Osteoblast (primary cell): ENCODE measurements at regions not wholly inside any gene's neighbourhood (a gene's known extent, or its start where the extent isn't known, plus 50 kb on each side); places are given as distances from the start of the nearest gene placed in this dataset.

Experiments used
- DNase-seq: peaks from one replicate; pipeline ENCODE4 v3.0.0; 2011; ENCODE audit warnings: low spot score, mixed read lengths; ENCODE audit not compliant: insufficient read length; ENCODE audit errors: missing footprints
- H2AFZ ChIP-seq: 2 replicates; pipeline ENCODE4 v1.6.0; 2011; ENCODE audit warnings: mild to moderate bottlenecking, low read length
- H3K27ac ChIP-seq: 2 replicates; pipeline ENCODE4 v1.5.1; 2011; ENCODE audit warnings: mild to moderate bottlenecking, low read depth, low read length, moderate library complexity
- H3K27me3 ChIP-seq: 2 replicates; pipeline ENCODE4 v1.6.0; 2012; ENCODE audit warnings: mild to moderate bottlenecking, control low read depth, inconsistent platforms, low read length, moderate library complexity; ENCODE audit not compliant: insufficient read depth
- H3K36me3 ChIP-seq: 2 replicates; pipeline ENCODE4 v1.5.1; 2011; ENCODE audit warnings: mild to moderate bottlenecking, low read length, control low read depth, moderate library complexity; ENCODE audit not compliant: insufficient read depth
- H3K4me1 ChIP-seq: 2 replicates; pipeline ENCODE4 v1.5.1; 2011; ENCODE audit warnings: mild to moderate bottlenecking, low read length, control low read depth, moderate library complexity; ENCODE audit not compliant: insufficient read depth
- H3K4me2 ChIP-seq: 2 replicates; pipeline ENCODE4 v1.6.0; 2011; ENCODE audit warnings: mild to moderate bottlenecking, low read length; ENCODE audit not compliant: insufficient read depth
- H3K4me3 ChIP-seq: fragments of 200-600 bp; sonication (generic); 3 replicates; pipeline ENCODE4 v1.5.1; 2012; ENCODE audit warnings: mild to moderate bottlenecking, low read length, inconsistent platforms; ENCODE audit not compliant: insufficient read depth
- H3K79me2 ChIP-seq: 2 replicates; pipeline ENCODE4 v1.6.0; 2012; ENCODE audit warnings: mild to moderate bottlenecking, low read length, control low read depth, inconsistent platforms; ENCODE audit not compliant: insufficient read depth
- H3K9me3 ChIP-seq: 2 replicates; pipeline ENCODE4 v1.5.1; 2011; ENCODE audit warnings: low read depth, low read length, control low read depth
- H4K20me1 ChIP-seq: 2 replicates; pipeline ENCODE4 v1.6.0; 2012; ENCODE audit warnings: mild to moderate bottlenecking, low read length, control low read depth; ENCODE audit not compliant: insufficient read depth
- TF ChIP-seq, protein P1 (sequence below): IDR thresholded peaks from 2 replicates; pipeline ENCODE4 v1.5.1; 2011; ENCODE audit warnings: mild to moderate bottlenecking, low read depth, low read length, moderate library complexity; ENCODE audit errors: extremely low read depth

DNA sequence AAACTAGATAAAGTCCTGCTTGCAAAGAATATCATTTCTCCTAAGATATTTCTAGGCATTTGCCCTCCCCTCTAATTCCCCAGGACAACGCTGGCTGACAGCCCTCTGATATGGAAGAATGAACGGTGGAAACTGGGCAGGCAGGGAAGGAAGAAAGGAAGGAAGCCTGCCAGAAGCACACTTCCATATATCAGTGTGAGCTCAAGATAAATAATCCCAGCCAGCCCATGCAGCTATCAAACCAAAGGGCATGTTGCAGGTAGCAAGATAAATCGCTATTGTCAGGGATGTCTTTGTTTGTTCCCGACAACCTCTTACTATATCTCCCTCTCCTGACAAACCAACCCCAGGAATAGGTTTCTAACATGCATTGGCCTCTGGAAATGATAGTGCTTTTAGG lies 412.8 kb downstream of the HNRNPD start:
- H3K4me3 ChIP-seq = no peak overlapping the region
- no peak overlapping the region for H3K27ac ChIP-seq
- no peaks in the 10 kb centered on the region for H3K36me3 ChIP-seq
- no peak overlapping the region for H3K4me2 ChIP-seq
- no peak for DNase-seq
- H3K4me1 ChIP-seq = no peaks in the 10 kb centered on the region
- TF ChIP-seq, protein P1, sequence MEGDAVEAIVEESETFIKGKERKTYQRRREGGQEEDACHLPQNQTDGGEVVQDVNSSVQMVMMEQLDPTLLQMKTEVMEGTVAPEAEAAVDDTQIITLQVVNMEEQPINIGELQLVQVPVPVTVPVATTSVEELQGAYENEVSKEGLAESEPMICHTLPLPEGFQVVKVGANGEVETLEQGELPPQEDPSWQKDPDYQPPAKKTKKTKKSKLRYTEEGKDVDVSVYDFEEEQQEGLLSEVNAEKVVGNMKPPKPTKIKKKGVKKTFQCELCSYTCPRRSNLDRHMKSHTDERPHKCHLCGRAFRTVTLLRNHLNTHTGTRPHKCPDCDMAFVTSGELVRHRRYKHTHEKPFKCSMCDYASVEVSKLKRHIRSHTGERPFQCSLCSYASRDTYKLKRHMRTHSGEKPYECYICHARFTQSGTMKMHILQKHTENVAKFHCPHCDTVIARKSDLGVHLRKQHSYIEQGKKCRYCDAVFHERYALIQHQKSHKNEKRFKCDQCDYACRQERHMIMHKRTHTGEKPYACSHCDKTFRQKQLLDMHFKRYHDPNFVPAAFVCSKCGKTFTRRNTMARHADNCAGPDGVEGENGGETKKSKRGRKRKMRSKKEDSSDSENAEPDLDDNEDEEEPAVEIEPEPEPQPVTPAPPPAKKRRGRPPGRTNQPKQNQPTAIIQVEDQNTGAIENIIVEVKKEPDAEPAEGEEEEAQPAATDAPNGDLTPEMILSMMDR = no peak
- H3K27me3 ChIP-seq = no peaks in the 10 kb centered on the region
- H2AFZ ChIP-seq = no peak overlapping the region
- H4K20me1 ChIP-seq = no peaks in the 10 kb centered on the region
- H3K9me3 ChIP-seq = no peaks in the 10 kb centered on the region
- no peaks in the 10 kb centered on the region for H3K79me2 ChIP-seq

GRCh38 chr4:81954271-81954670 lies 419.5 kb downstream of the HNRNPD start:
- TF ChIP-seq, protein P1 = no peak
- H3K36me3 ChIP-seq = no peaks in the 10 kb centered on the region
- no peaks in the 10 kb centered on the region for H3K79me2 ChIP-seq
- H3K9me3 ChIP-seq = no peaks in the 10 kb centered on the region
- H3K27ac ChIP-seq = no peak overlapping the region
- no peak overlapping the region for H3K4me3 ChIP-seq
- H3K4me1 ChIP-seq = no peaks in the 10 kb centered on the region
- no peaks in the 10 kb centered on the region for H3K27me3 ChIP-seq
- no peaks in the 10 kb centered on the region for H4K20me1 ChIP-seq
- DNase-seq = no peak
- H3K4me2 ChIP-seq = no peak overlapping the region
- no peak overlapping the region for H2AFZ ChIP-seq

DNA sequence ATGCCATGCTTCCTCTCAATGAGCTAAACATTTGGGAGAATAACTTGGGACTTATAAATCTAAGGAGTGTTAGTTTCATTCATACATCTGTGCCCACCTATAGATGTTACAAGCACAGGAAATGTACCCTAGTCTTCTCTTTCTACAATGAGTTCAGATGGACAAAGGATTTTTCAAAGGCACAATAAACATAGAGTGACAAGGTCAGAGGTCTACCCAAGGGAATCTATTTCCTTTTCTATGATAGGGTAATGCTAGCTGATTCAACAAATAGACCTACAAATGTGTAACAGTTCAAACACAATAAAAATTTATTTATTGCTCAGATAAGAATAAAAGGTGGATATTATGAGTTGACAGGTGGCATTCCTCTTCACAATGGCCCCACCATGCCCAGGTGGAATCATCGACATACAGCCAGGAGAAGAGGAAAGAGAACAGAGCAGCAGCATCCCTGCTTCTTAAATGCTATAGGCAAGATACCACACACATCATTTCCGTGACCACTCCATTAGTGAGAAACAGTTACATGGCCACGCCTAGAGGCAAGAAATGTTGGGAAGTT lies 421.8 kb downstream of the HNRNPD start:
- Histone ChIP-seq H3K4me3 (no peak overlapping the region), H3K36me3 (no peaks in the 10 kb centered on the region)

GRCh38 chr4:81946996-81947395 lies 426.8 kb downstream of the HNRNPD start:
- H3K79me2 ChIP-seq = no peaks in the 10 kb centered on the region
- no peak overlapping the region for H2AFZ ChIP-seq
- TF ChIP-seq, protein P1 = no peak
- H3K9me3 ChIP-seq = no peaks in the 10 kb centered on the region
- no peak overlapping the region for H3K4me2 ChIP-seq
- H3K4me1 ChIP-seq = no peaks in the 10 kb centered on the region
- no peak overlapping the region for H3K27ac ChIP-seq
- DNase-seq = no peak
- no peaks in the 10 kb centered on the region for H3K27me3 ChIP-seq
- no peaks in the 10 kb centered on the region for H3K36me3 ChIP-seq
- H3K4me3 ChIP-seq = no peak overlapping the region
- no peaks in the 10 kb centered on the region for H4K20me1 ChIP-seq

More for the DNA sequence above, 421.8 kb downstream of the HNRNPD start:
- H3K27me3 ChIP-seq = no peaks in the 10 kb centered on the region
- TF ChIP-seq, protein P1 = no peak
- no peaks in the 10 kb centered on the region for H3K9me3 ChIP-seq
- no peak for DNase-seq
- H3K27ac ChIP-seq = no peak overlapping the region
- H4K20me1 ChIP-seq = no peaks in the 10 kb centered on the region
- no peaks in the 10 kb centered on the region for H3K4me1 ChIP-seq
- no peak overlapping the region for H2AFZ ChIP-seq
- no peaks in the 10 kb centered on the region for H3K79me2 ChIP-seq
- no peak overlapping the region for H3K4me2 ChIP-seq
